ENCODE measurements at regions not wholly inside any gene's neighbourhood (a gene's known extent, or its start where the extent isn't known, plus 50 kb on each side); places are given as distances from the start of the nearest gene placed in this dataset.

DNA sequence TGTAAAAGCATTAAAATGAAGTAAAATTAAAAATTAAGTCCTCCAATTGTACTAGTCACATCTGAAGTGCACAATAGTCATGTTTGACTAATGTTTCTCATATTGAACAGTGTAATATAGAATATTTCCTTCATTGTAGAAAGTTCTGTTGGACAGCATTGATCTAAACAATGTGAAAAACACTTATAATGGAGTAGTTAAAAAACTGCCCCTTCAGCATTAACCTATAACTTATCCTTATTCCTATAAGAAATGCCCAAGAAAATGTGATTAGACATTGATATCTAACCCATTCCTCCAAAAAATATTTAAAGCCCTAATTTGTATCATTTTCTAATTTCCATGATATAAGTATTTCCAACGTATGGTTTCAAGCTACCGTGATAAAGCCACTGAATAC lies 210.7 kb downstream of the RASSF9 start:
- H3K27me3 ChIP-seq (ENCODE audit: control insufficient read depth, insufficient read depth, low read length, poor library complexity, severe bottlenecking): no peaks in the 10 kb centered on the region
- no peaks in the 10 kb centered on the region for H3K4me1 ChIP-seq (ENCODE audit: control insufficient read depth, insufficient read depth, low read length)
- H3K4me1 Mint-ChIP-seq: peaks cover 17% of the 10 kb centered on the region
- H3K4me3 Mint-ChIP-seq: no peak overlapping the region
- no peak overlapping the region for H3K27ac ChIP-seq (ENCODE audit: low read depth, low read length)
- H3K27ac Mint-ChIP-seq: no peak overlapping the region
- TF ChIP-seq, protein P1, sequence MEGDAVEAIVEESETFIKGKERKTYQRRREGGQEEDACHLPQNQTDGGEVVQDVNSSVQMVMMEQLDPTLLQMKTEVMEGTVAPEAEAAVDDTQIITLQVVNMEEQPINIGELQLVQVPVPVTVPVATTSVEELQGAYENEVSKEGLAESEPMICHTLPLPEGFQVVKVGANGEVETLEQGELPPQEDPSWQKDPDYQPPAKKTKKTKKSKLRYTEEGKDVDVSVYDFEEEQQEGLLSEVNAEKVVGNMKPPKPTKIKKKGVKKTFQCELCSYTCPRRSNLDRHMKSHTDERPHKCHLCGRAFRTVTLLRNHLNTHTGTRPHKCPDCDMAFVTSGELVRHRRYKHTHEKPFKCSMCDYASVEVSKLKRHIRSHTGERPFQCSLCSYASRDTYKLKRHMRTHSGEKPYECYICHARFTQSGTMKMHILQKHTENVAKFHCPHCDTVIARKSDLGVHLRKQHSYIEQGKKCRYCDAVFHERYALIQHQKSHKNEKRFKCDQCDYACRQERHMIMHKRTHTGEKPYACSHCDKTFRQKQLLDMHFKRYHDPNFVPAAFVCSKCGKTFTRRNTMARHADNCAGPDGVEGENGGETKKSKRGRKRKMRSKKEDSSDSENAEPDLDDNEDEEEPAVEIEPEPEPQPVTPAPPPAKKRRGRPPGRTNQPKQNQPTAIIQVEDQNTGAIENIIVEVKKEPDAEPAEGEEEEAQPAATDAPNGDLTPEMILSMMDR (conservative IDR thresholded peaks at IDR 0.05): no peak
- H3K9me3 ChIP-seq (ENCODE audit: control insufficient read depth, low read length): no peaks in the 10 kb centered on the region
- H3K9me3 Mint-ChIP-seq: no peaks in the 10 kb centered on the region
- H3K9ac ChIP-seq (ENCODE audit: extremely low read depth, low read length, poor library complexity, severe bottlenecking): no peak overlapping the region
- H3K36me3 Mint-ChIP-seq (ENCODE audit: low read depth): no peaks in the 10 kb centered on the region
- no peaks in the 10 kb centered on the region for H3K27me3 Mint-ChIP-seq (ENCODE audit: insufficient read depth)
- no peak overlapping the region for H3K4me3 ChIP-seq (ENCODE audit: low read length)
- H3K36me3 ChIP-seq (ENCODE audit: control insufficient read depth, insufficient read depth, low read length): no peaks in the 10 kb centered on the region
- 69 to 71% methylated on average over 2 of the region's 2 CpGs for WGBS, 2 experiments (ENCODE audit: insufficient coverage in 1 of 2, insufficient read length in 1 of 2)
- DNase-seq: no peak

DNA sequence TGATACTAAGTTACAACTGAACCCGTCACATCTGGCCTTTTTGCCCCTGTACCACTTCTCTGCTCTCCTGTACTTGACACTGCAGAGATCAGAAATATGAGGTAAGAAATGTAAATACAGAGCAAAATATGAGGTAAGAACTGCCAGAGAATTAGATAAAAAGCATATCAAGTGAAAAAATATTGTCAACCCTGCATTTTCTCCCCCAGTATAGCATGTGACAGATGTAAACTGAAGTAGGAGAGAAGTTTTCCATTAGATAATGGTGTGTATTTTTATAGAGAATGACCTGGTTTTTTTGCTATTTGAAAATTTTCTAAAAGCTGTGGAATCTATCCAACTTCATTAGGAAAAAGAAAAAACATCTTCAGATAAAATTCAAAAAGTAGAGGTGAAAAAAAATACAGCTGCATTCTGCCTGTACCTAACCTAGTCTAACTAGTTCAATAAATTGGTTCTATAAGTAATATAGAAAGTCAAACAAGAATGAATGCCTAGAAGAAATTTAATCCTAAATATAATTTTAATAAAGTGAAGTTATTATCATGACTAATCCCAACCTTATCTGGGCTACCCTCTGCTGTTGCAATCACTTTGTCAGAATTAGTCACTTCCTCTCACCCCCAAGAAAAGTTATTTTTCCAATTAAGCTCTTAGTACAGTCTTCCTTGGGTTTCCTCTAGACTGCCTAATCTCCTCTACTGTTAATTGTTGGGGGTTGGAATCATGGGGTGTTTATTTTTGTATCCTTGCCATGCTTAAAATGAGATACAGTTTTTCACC lies 210.0 kb downstream of the RASSF9 start:
- H3K36me3 Mint-ChIP-seq (ENCODE audit: low read depth): no peaks in the 10 kb centered on the region
- H3K27me3 Mint-ChIP-seq (ENCODE audit: insufficient read depth): no peaks in the 10 kb centered on the region
- no peaks in the 10 kb centered on the region for H3K9me3 ChIP-seq (ENCODE audit: control insufficient read depth, low read length)
- no peak overlapping the region for H3K27ac ChIP-seq (ENCODE audit: low read depth, low read length)
- H3K27ac Mint-ChIP-seq: no peak overlapping the region
- no peak overlapping the region for H3K4me3 ChIP-seq (ENCODE audit: low read length)
- 95% methylated on average over 1 of the region's 1 CpG; no CpG with 5 or more reads in 1 of the 2 experiments for WGBS, 2 experiments (ENCODE audit: insufficient coverage in 1 of 2, insufficient read length in 1 of 2)
- no peaks in the 10 kb centered on the region for H3K27me3 ChIP-seq (ENCODE audit: control insufficient read depth, insufficient read depth, low read length, poor library complexity, severe bottlenecking)
- no peaks in the 10 kb centered on the region for H3K4me1 ChIP-seq (ENCODE audit: control insufficient read depth, insufficient read depth, low read length)
- peaks cover 14% of the 10 kb centered on the region for H3K4me1 Mint-ChIP-seq
- H3K9me3 Mint-ChIP-seq: no peaks in the 10 kb centered on the region
- no peaks in the 10 kb centered on the region for H3K36me3 ChIP-seq (ENCODE audit: control insufficient read depth, insufficient read depth, low read length)
- DNase-seq: no peak
- H3K9ac ChIP-seq (ENCODE audit: extremely low read depth, low read length, poor library complexity, severe bottlenecking): no peak overlapping the region
- TF ChIP-seq, protein P1 (conservative IDR thresholded peaks at IDR 0.05): no peak
- H3K4me3 Mint-ChIP-seq: no peak overlapping the region

DNA sequence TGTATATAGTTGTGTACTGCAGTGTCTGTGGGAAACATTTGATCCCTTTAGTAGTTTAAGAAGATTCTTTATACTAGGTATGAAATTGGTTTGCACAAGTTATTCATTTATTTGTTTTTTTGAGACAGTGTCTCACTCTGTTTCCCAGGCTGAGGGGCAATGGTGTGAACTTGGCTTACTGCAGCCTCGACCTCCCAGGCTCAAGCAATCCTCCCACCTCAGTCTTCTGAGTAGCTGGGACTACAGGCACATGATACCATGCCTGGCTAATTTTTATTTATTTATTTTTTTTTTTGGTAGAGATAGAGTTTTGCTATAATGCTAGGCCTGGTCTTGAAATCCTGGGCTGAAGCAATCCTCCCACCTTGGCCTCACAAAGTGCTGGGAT lies 209.4 kb downstream of the RASSF9 start:
- H3K9ac ChIP-seq (ENCODE audit: extremely low read depth, low read length, poor library complexity, severe bottlenecking): no peak overlapping the region
- Mint-ChIP-seq H3K27ac (no peak overlapping the region), H3K4me1 (peaks cover 8% of the 10 kb centered on the region), H3K4me3 (no peak overlapping the region), H3K27me3 (ENCODE audit: insufficient read depth) (no peaks in the 10 kb centered on the region), H3K36me3 (ENCODE audit: low read depth) (no peaks in the 10 kb centered on the region), H3K9me3 (no peaks in the 10 kb centered on the region)
- H3K27me3 ChIP-seq (ENCODE audit: control insufficient read depth, insufficient read depth, low read length, poor library complexity, severe bottlenecking): no peaks in the 10 kb centered on the region
- no peak overlapping the region for H3K27ac ChIP-seq (ENCODE audit: low read depth, low read length)
- DNase-seq: no peak
- no peak overlapping the region for H3K4me3 ChIP-seq (ENCODE audit: low read length)
- TF ChIP-seq, protein P1 (conservative IDR thresholded peaks at IDR 0.05): no peak
- 86% methylated on average over 1 of the region's 1 CpG; no CpG with 5 or more reads in 1 of the 2 experiments for WGBS, 2 experiments (ENCODE audit: insufficient coverage in 1 of 2, insufficient read length in 1 of 2)
- H3K36me3 ChIP-seq (ENCODE audit: control insufficient read depth, insufficient read depth, low read length): no peaks in the 10 kb centered on the region
- H3K9me3 ChIP-seq (ENCODE audit: control insufficient read depth, low read length): no peaks in the 10 kb centered on the region
- no peaks in the 10 kb centered on the region for H3K4me1 ChIP-seq (ENCODE audit: control insufficient read depth, insufficient read depth, low read length)

All from endodermal cell (in vitro differentiated cells).